ENCODE measurements at regions not wholly inside any gene's neighbourhood (a gene's known extent, or its start where the extent isn't known, plus 50 kb on each side); places are given as distances from the start of the nearest gene placed in this dataset.

- TF ChIP-seq EP300 (IDR thresholded peaks at IDR 0.05) (no peak), POLR2A (IDR thresholded peaks at IDR 0.05) (no peak), POLR2AphosphoS5 (IDR thresholded peaks at IDR 0.05) (no peak)
- TF ChIP-seq, protein P1, sequence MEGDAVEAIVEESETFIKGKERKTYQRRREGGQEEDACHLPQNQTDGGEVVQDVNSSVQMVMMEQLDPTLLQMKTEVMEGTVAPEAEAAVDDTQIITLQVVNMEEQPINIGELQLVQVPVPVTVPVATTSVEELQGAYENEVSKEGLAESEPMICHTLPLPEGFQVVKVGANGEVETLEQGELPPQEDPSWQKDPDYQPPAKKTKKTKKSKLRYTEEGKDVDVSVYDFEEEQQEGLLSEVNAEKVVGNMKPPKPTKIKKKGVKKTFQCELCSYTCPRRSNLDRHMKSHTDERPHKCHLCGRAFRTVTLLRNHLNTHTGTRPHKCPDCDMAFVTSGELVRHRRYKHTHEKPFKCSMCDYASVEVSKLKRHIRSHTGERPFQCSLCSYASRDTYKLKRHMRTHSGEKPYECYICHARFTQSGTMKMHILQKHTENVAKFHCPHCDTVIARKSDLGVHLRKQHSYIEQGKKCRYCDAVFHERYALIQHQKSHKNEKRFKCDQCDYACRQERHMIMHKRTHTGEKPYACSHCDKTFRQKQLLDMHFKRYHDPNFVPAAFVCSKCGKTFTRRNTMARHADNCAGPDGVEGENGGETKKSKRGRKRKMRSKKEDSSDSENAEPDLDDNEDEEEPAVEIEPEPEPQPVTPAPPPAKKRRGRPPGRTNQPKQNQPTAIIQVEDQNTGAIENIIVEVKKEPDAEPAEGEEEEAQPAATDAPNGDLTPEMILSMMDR (IDR thresholded peaks at IDR 0.05): no peak
- Histone ChIP-seq H3K4me1 (no peaks in the 10 kb centered on the region), H3K4me3 (no peak overlapping the region), H3K27ac (no peak overlapping the region), H3K9me3 (no peaks in the 10 kb centered on the region), H3K36me3 (no peaks in the 10 kb centered on the region), H3K27me3 (no peaks in the 10 kb centered on the region)
- ATAC-seq: no peak
- 57 to 83% methylated on average over 2 to 3 of the region's 3 CpGs for WGBS, 2 donors (ENCODE audit: low coverage in 1 of 2)
Measured at GRCh38 chr21:18168108-18168507, 76.5 kb upstream of the CHODL start.

DNA sequence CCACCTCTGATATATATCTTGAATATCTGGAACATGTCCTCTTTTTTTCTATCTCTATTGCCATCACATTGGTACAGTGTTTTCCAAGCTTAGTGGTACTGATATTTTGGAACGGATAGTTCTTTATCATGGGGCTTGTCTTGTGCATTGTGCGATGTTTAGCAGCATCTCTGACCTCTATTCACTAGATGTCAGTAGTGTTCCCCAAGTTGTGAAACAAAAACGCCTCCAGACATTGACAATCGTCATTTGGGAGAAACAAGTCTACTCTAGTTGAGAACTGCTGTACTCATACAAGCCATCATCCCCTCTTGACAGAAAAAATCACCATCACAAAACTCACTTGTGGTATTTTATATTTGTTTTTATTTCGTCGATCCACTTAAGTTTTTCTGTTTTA is 79.7 kb upstream of the CHODL start:
- WGBS, 2 donors (ENCODE audit: low coverage in 1 of 2): 59 to 71% methylated on average over 5 to 6 of the region's 6 CpGs
- Histone ChIP-seq H3K4me1 (no peaks in the 10 kb centered on the region), H3K9me3 (no peaks in the 10 kb centered on the region), H3K4me3 (no peak overlapping the region), H3K27ac (no peak overlapping the region), H3K36me3 (no peaks in the 10 kb centered on the region), H3K27me3 (no peaks in the 10 kb centered on the region)
- TF ChIP-seq POLR2AphosphoS5 (IDR thresholded peaks at IDR 0.05) (no peak), EP300 (IDR thresholded peaks at IDR 0.05) (no peak), POLR2A (IDR thresholded peaks at IDR 0.05) (no peak)
- TF ChIP-seq, protein P1 (IDR thresholded peaks at IDR 0.05): no peak
- ATAC-seq: no peak

DNA sequence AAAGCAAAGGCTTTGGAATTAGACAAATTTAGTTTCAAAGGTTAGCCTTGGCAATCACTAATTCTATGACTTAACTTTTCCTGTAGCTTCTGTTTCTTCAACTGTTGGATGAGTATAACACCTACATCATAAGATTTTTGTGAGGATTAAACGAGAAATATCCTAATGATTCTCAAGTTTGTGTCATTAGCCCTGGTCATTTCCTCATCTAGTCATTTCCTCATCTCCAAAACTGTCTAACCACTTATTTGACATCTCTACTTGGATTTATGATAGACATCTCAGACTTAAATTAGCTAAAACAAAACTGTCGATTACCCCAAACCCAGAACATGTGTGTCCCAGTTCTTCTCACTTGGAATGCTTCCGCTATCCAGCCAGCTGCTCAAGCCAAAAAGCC is 80.2 kb upstream of the CHODL start:
- no peak for ATAC-seq
- Histone ChIP-seq H3K9me3 (no peaks in the 10 kb centered on the region), H3K4me3 (no peak overlapping the region), H3K27me3 (no peaks in the 10 kb centered on the region), H3K36me3 (no peaks in the 10 kb centered on the region), H3K27ac (no peak overlapping the region), H3K4me1 (no peaks in the 10 kb centered on the region)
- TF ChIP-seq EP300 (IDR thresholded peaks at IDR 0.05) (no peak), POLR2AphosphoS5 (IDR thresholded peaks at IDR 0.05) (no peak), POLR2A (IDR thresholded peaks at IDR 0.05) (no peak)
- TF ChIP-seq, protein P1 (IDR thresholded peaks at IDR 0.05): no peak
- WGBS, 2 donors (ENCODE audit: low coverage in 1 of 2): 49 to 53% methylated on average over 3 of the region's 3 CpGs

GRCh38 chr21:18163956-18164355 is 80.7 kb upstream of the CHODL start:
- ATAC-seq: no peak
- no peaks in the 10 kb centered on the region for H3K36me3 ChIP-seq
- H3K9me3 ChIP-seq: no peaks in the 10 kb centered on the region
- no peak for TF ChIP-seq EP300 (IDR thresholded peaks at IDR 0.05)
- no peak for TF ChIP-seq POLR2AphosphoS5 (IDR thresholded peaks at IDR 0.05)
- TF ChIP-seq, protein P1 (IDR thresholded peaks at IDR 0.05): no peak
- TF ChIP-seq POLR2A (IDR thresholded peaks at IDR 0.05): no peak
- H3K27ac ChIP-seq: no peak overlapping the region
- H3K4me3 ChIP-seq: no peak overlapping the region
- no peaks in the 10 kb centered on the region for H3K27me3 ChIP-seq
- H3K4me1 ChIP-seq: no peaks in the 10 kb centered on the region

GRCh38 chr21:18161841-18162240 is 82.8 kb upstream of the CHODL start:
- Histone ChIP-seq H3K9me3 (no peaks in the 10 kb centered on the region), H3K4me3 (no peak overlapping the region), H3K27ac (no peak overlapping the region), H3K36me3 (no peaks in the 10 kb centered on the region), H3K4me1 (no peaks in the 10 kb centered on the region), H3K27me3 (no peaks in the 10 kb centered on the region)
- WGBS, 2 donors (ENCODE audit: low coverage in 1 of 2): 92 to 94% methylated on average over 3 of the region's 3 CpGs
- no peak for TF ChIP-seq POLR2A (IDR thresholded peaks at IDR 0.05)
- no peak for ATAC-seq

GRCh38 chr21:18157406-18157805 is 87.2 kb upstream of the CHODL start:
- no peaks in the 10 kb centered on the region for H3K36me3 ChIP-seq
- 63 to 86% methylated on average over 1 of the region's 1 CpG for WGBS, 2 donors (ENCODE audit: low coverage in 1 of 2)
- no peak for ATAC-seq
- H3K9me3 ChIP-seq: no peaks in the 10 kb centered on the region
- TF ChIP-seq, protein P1 (IDR thresholded peaks at IDR 0.05): no peak
- TF ChIP-seq POLR2A (IDR thresholded peaks at IDR 0.05) (no peak), POLR2AphosphoS5 (IDR thresholded peaks at IDR 0.05) (no peak), EP300 (IDR thresholded peaks at IDR 0.05) (no peak)
- H3K27ac ChIP-seq: no peak overlapping the region
- H3K27me3 ChIP-seq: no peaks in the 10 kb centered on the region
- H3K4me1 ChIP-seq: no peaks in the 10 kb centered on the region
- H3K4me3 ChIP-seq: no peak overlapping the region
